Erythroblast (primary cell): ENCODE measurements at regions not wholly inside any gene's neighbourhood (a gene's known extent, or its start where the extent isn't known, plus 50 kb on each side); places are given as distances from the start of the nearest gene placed in this dataset.

ENCODE experiments used
- GATA1 ChIP-seq: IDR thresholded peaks from 2 replicates; pipeline ENCODE4 v1.6.1; 2011; ENCODE audit warnings: low read depth, mild to moderate bottlenecking, control low read depth, low read length, moderate library complexity
- POLR2A ChIP-seq: IDR thresholded peaks from 2 replicates; pipeline ENCODE4 v1.6.1; 2011; ENCODE audit warnings: mild to moderate bottlenecking, low read length

GRCh38 chr16:54522584-54522983 is 236.0 kb upstream of the IRX3 start:
- no peak for TF ChIP-seq POLR2A
- no peak for TF ChIP-seq GATA1
